Muscle layer of colon (tissue), 2 donors: ENCODE measurements at regions not wholly inside any gene's neighbourhood (a gene's known extent, or its start where the extent isn't known, plus 50 kb on each side); places are given as distances from the start of the nearest gene placed in this dataset.

ENCODE experiments used
- H3K27ac ChIP-seq: one replicate; pipeline ENCODE4 v1.7.0; 2013; ENCODE audit warnings: low read depth, mild to moderate bottlenecking, low read length, moderate library complexity
- H3K27me3 ChIP-seq, 2 donors: one replicate each; pipeline ENCODE4 v1.7.0; 2013; ENCODE audit warnings: low read length in 2 of 2, mild to moderate bottlenecking in 2 of 2; ENCODE audit not compliant: insufficient read depth in 2 of 2, control insufficient read depth in 1 of 2
- H3K36me3 ChIP-seq: one replicate; pipeline ENCODE4 v1.7.0; 2013; ENCODE audit warnings: mild to moderate bottlenecking, low read length; ENCODE audit not compliant: insufficient read depth
- H3K4me1 ChIP-seq: one replicate; pipeline ENCODE4 v1.7.0; 2013; ENCODE audit warnings: mild to moderate bottlenecking, low read length; ENCODE audit not compliant: insufficient read depth
- H3K4me3 ChIP-seq, 2 donors: one replicate each; pipeline ENCODE4 v1.7.0; 2013; ENCODE audit warnings: low read length in 2 of 2, low read depth in 1 of 2, mild to moderate bottlenecking in 1 of 2, moderate library complexity in 1 of 2
- H3K9ac ChIP-seq: one replicate; pipeline ENCODE4 v1.7.0; 2013; ENCODE audit warnings: low read length
- H3K9me3 ChIP-seq: one replicate; pipeline ENCODE4 v1.7.0; 2013; ENCODE audit warnings: mild to moderate bottlenecking, low read length
- donor health status: abdominal sarcoma.
- donor health status: Adenocarcinoma of cecum.

- Histone ChIP-seq H3K4me1 (no peaks in the 10 kb centered on the region), H3K4me3 (no peak overlapping the region), H3K9me3 (no peaks in the 10 kb centered on the region), H3K27me3 (no peaks in the 10 kb centered on the region), H3K27ac (no peak overlapping the region), H3K9ac (no peak overlapping the region), H3K36me3 (no peaks in the 10 kb centered on the region)
These were observed 382.4 kb upstream of the GBE1 start for GRCh38 chr3:82143661-82144412.

GRCh38 chr3:82141592-82141991 is 380.1 kb upstream of the GBE1 start:
- Histone ChIP-seq H3K9ac (no peak overlapping the region), H3K4me1 (no peaks in the 10 kb centered on the region), H3K27ac (no peak overlapping the region), H3K36me3 (no peaks in the 10 kb centered on the region), H3K9me3 (no peaks in the 10 kb centered on the region), H3K27me3 (no peaks in the 10 kb centered on the region), H3K4me3 (no peak overlapping the region)

- Histone ChIP-seq H3K4me3 (no peak overlapping the region), H3K9me3 (no peaks in the 10 kb centered on the region), H3K27ac (no peak overlapping the region), H3K4me1 (no peaks in the 10 kb centered on the region), H3K36me3 (no peaks in the 10 kb centered on the region), H3K9ac (no peak overlapping the region), H3K27me3 (no peaks in the 10 kb centered on the region)
These were observed 376.4 kb upstream of the GBE1 start for GRCh38 chr3:82137861-82138260.

GRCh38 chr3:82137050-82137449 is 375.6 kb upstream of the GBE1 start:
- Histone ChIP-seq H3K4me1 (no peaks in the 10 kb centered on the region), H3K9ac (no peak overlapping the region), H3K27me3 (no peaks in the 10 kb centered on the region), H3K27ac (no peak overlapping the region), H3K9me3 (no peaks in the 10 kb centered on the region), H3K4me3 (no peak overlapping the region), H3K36me3 (no peaks in the 10 kb centered on the region)

- no peaks in the 10 kb centered on the region for H3K27me3 ChIP-seq
- no peaks in the 10 kb centered on the region for H3K9me3 ChIP-seq
- H3K27ac ChIP-seq, result no peak overlapping the region
- no peaks in the 10 kb centered on the region for H3K36me3 ChIP-seq
- no peaks in the 10 kb centered on the region for H3K4me1 ChIP-seq
- no peak overlapping the region for H3K9ac ChIP-seq
- no peak overlapping the region for H3K4me3 ChIP-seq
These were observed 371.7 kb upstream of the GBE1 start for GRCh38 chr3:82133070-82133606.

GRCh38 chr3:82132210-82133069 is 371.0 kb upstream of the GBE1 start:
- no peak overlapping the region for H3K4me3 ChIP-seq
- H3K36me3 ChIP-seq, result no peaks in the 10 kb centered on the region
- H3K27me3 ChIP-seq, result no peaks in the 10 kb centered on the region
- H3K27ac ChIP-seq, result no peak overlapping the region
- peaks cover 4% of the 10 kb centered on the region for H3K4me1 ChIP-seq
- no peak overlapping the region for H3K9ac ChIP-seq
- no peaks in the 10 kb centered on the region for H3K9me3 ChIP-seq

- Histone ChIP-seq H3K4me1 (peaks cover 6% of the 10 kb centered on the region), H3K9ac (no peak overlapping the region), H3K9me3 (no peaks in the 10 kb centered on the region), H3K36me3 (no peaks in the 10 kb centered on the region), H3K27ac (no peak overlapping the region), H3K27me3 (no peaks in the 10 kb centered on the region), H3K4me3 (no peak overlapping the region)
These were observed 368.6 kb upstream of the GBE1 start for GRCh38 chr3:82130046-82130445.

GRCh38 chr3:82129221-82129801 is 367.9 kb upstream of the GBE1 start:
- peaks cover 6% of the 10 kb centered on the region for H3K4me1 ChIP-seq
- H3K27ac ChIP-seq, result no peak overlapping the region
- H3K4me3 ChIP-seq, result no peak overlapping the region
- no peaks in the 10 kb centered on the region for H3K9me3 ChIP-seq
- no peaks in the 10 kb centered on the region for H3K27me3 ChIP-seq
- no peaks in the 10 kb centered on the region for H3K36me3 ChIP-seq
- H3K9ac ChIP-seq, result no peak overlapping the region

GRCh38 chr3:82128271-82128670 is 366.8 kb upstream of the GBE1 start:
- no peaks in the 10 kb centered on the region for H3K9me3 ChIP-seq
- H3K9ac ChIP-seq, result no peak overlapping the region
- no peaks in the 10 kb centered on the region for H3K27me3 ChIP-seq
- H3K4me1 ChIP-seq, result peaks cover 6% of the 10 kb centered on the region
- no peak overlapping the region for H3K4me3 ChIP-seq
- no peak overlapping the region for H3K27ac ChIP-seq
- no peaks in the 10 kb centered on the region for H3K36me3 ChIP-seq

GRCh38 chr3:82122554-82123345 is 361.3 kb upstream of the GBE1 start:
- Histone ChIP-seq H3K9me3 (no peaks in the 10 kb centered on the region), H3K4me3 (no peak overlapping the region), H3K4me1 (peaks cover 6% of the 10 kb centered on the region), H3K27ac (no peak overlapping the region), H3K36me3 (no peaks in the 10 kb centered on the region), H3K27me3 (no peaks in the 10 kb centered on the region), H3K9ac (no peak overlapping the region)

- Histone ChIP-seq H3K27me3 (no peaks in the 10 kb centered on the region), H3K9me3 (no peaks in the 10 kb centered on the region), H3K4me1 (no peaks in the 10 kb centered on the region), H3K27ac (no peak overlapping the region), H3K9ac (no peak overlapping the region), H3K4me3 (no peak overlapping the region), H3K36me3 (no peaks in the 10 kb centered on the region)
These were observed 353.1 kb upstream of the GBE1 start for GRCh38 chr3:82114589-82114988.
